HG03025 (cell line): ENCODE measurements at regions not wholly inside any gene's neighbourhood (a gene's known extent, or its start where the extent isn't known, plus 50 kb on each side); places are given as distances from the start of the nearest gene placed in this dataset.
"Not testable (repeated sequence)": the region's sequence is repeated elsewhere in the genome, so short reads cannot be mapped to it uniquely, and the experiment has no call there.

Experiments
- ATAC-seq: cut with Tn5 transposase; IDR thresholded peaks from one replicate; pipeline ENCODE4 v1.9.1; 2021; ENCODE audit warnings: mild to moderate bottlenecking, moderate library complexity; ENCODE audit not compliant: unreplicated experiment, low FRiP score

DNA sequence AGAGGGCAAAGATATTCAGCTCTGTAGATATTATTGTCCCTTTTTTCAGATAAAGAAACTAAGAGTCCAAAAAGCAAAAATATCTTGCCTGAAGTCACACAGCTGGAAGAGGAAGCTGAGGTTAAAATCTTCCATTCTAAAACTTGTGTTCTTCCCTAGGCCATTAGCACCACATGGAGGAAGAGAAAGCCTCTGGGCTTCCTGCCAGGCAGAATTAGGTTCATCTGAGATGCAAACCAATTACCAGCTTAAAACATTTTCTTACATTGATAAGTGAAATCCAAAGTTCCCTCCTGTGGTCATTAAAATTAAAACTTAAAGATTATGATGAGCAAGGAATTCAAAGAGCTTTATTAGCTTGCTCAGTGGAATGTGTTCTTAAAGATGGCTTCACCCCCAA, 235.3 kb upstream of the SETMAR start:
- ATAC-seq, result no peak

DNA sequence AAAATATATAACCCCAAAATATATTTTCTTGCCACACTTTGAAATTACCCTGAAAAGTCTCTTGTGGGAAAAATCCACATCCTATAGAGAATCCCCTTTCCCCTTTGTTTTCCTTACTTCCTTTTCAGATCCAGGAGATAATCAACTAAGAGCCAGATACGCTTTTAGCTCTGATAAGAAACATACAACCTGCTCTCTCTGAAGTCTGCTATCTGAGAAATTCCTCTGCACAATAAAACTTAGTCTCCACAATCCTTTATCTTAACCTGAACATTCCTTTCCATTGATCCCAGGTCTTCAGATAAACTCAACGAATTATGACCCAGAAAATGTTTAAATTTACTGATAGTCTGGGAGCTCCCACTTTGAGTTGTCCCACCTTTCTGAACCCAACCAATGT, 233.4 kb upstream of the SETMAR start:
- no peak for ATAC-seq

DNA sequence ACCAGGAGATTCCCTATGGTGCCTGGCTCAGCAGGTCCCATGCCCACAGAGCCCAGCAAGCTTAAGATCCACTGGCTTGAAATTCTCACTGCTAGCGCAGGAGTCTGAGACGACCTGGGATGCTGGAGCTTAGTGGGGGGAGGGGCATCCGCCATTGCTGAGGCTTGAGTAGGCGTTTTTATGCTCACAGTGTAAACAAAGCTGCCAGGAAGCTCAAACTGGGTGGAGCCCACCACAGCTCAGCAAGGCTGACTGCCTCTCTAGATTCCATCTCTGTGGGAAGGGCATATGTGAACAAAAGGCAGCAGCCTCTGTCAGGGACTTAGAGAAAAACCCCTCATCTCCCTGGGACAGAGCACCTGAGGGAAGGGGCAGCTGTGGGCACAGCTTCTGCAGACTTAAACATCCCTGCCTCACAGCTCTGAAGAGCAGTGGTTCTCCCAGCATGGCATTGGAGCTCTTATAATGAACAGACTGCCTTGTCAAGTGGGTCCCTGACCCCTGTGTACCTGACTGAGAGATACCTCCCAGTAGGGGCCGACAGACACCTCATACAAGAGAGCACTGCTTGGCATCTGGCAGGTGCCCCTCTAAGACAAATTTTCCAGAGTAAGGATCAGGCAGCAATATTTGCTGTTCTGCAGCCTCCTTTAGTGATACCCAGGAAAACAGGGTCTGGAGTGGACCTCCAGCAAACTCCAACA, 231.5 kb upstream of the SETMAR start:
- ATAC-seq, result no peak

DNA sequence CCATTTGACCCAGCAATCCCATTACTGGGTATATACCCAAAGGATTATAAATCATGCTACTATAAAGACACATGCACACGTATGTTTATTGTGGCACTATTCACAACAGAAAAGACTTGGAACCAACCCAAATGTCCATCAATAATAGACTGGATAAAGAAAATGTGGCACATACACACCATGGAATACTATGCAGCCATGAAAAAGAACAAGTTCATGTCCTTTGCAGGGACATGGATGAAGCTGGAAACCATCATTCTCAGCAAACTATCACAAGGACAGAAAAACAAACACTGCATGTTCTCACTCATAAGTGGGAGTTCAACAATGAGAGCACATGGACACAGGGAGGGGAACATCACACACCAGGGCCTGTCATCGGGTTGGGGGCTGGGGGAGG, 225.9 kb upstream of the SETMAR start:
- ATAC-seq, result not testable (repeated sequence)

DNA sequence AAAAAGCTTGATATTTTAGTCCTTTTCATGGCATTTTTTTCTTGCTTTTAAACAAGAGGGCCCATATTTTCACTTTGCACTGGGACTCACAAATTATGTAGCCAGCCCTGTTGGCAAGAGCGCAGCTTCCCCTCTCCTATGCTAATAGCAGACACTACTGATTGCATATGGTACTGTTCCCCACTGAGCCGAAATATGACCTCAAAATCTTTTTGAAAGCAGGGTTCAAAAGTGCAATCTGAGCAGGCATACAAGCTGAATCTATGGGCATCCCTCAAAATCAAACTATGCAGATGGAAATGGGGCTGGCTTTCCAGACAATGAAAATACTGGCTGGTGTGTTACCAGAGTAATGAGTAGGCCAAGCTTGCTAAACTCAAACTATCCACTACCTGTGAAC, 225.2 kb upstream of the SETMAR start:
- ATAC-seq, result no peak

DNA sequence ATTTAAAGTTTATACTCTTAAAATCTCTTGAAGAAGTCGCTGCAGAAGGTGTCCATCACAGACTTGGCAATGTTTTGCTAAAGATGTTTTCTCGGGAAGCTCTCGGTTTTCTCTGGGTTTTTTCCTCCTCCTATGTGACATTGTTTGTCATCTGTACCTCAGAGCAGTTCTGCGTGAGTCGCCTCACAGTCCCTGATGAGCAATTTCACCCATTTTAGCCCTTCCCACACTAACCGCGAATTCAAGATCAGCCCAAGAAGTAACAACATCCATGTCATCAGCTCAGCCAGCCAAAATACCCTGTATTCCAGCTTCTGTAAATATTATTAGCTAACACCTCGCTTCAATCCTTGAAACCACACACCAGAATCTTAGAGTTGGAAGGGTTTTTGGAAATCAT, 224.3 kb upstream of the SETMAR start:
- ATAC-seq, result peak; percentile 64

DNA sequence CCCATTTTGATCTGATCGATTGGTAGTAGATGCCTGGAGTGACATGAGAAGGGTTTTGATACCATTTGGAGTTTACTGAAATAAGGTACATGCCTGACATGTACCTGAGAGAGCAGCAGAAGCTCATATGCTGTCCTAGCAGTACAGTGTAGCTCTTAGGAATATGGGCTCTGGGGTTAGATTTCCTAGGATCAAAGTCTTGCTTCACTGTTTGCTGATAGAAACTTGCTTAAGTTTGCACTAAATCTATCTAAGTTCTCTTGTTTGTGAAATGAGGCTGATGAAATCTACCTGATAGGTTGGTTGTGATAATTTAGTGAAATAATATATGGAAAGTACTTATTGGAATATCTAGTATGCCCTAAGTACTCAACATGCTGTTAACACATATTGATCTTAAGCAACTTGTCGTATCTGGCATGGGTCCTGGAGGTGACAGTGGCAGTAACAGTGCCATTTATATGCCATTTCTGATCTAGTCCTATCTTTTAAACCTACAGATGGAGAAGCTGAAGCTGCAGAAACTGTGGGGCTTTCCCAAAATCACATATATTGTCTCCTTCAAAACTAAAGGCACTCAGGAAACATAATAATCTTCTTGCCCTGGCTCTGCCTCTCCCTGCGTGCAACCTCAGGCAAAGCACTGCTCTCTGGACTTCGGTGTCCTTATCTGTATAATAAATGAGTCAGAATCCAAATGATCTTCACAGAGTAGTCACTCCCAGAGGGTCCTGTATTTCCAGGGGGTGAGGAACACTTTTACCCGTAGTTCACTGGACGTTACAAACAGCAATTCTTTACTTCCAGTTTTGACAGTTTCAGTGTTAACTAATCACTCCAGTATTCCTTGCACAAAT, 223.6 kb upstream of the SETMAR start:
- no peak for ATAC-seq

DNA sequence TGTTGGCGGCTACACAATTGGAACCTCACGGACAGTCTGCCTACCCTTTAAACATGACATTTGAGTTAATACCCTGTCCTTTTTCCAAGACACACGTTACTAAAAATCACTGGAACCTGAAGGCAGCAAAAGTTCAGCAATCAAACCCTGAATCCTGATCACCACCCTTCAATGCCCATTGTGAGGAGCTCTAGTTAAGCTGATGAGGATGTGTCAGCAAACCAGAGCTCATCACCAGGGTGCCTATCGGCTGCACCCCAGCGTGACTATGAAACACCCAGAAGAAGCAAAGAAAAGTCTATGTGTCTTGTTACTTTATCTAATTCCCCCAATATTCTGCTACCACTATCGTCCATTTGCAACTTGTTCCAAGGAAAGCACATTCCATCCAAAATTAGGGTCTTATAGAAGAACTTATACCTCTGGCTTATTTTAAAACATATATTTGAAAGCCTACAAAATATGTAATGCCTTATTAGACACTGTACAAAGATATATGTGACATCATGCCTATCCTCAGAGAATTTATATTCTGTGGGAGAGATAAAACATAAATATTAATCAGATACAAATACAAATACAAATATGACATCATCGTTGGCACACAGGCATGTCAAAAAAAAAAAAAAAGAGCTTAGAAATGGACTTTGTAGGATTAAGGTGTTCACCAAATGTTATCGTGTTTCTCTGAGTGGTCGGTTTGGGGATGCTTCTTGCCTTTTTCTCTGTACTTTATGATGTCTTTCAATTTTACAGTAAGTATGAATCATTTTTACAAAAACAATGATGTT, 219.7 kb upstream of the SETMAR start:
- no peak for ATAC-seq

DNA sequence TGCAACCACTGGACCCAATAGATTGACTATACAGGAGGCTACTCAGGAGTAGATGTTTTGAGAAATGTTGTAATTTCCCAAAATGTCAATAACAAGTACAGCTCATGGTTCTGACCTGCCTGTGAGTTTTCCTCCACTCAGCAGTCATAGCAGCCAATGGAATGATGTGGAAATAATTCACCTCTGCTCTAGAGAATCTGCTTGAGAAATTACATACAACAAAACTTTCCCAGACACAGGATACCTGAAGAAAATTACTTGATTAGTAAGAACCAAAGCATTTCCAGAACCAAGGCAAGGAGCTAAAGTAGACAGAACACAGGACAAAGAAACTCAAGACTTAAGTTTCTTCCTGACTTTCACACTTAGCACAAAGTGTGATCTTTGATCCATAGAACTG, 218.9 kb upstream of the SETMAR start:
- no peak for ATAC-seq

DNA sequence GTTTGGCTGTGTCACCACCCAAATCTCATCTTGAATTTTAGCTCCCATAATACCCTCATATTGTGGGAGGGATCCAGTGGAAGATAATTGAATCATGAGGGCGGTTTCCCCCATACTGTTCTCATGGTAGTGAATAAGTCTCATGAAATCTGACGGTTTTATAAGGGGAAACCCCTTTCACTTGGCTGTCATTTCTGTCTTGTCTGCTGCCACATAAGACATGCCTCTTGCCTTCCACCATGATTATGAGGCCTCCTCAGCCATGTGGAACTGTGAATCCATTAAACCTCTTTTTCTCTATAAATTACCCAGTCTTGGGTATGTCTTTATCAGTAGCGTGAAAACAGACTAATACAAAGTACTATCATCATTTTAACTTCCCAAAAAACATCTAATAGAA, 216.5 kb upstream of the SETMAR start:
- ATAC-seq, result not testable (repeated sequence)

DNA sequence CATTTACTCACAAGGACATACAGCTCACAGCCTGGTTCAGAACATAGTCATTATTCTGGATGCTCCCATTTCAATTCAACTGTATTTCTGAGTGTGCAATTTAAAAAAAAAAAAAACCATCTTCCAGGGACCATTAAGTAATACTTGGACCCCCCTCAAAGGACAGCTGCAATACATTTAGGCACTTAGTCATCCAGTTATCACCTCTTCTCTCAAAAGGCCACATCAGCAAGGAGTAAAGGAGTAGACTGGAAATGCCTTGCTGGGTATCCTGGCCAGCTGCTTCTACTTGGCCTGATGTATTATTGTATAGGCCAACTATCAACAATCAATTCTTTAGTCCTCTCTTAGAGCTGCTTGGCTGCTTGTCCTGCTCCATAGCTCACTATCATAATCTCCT, 211.4 kb upstream of the SETMAR start:
- ATAC-seq, result no peak

DNA sequence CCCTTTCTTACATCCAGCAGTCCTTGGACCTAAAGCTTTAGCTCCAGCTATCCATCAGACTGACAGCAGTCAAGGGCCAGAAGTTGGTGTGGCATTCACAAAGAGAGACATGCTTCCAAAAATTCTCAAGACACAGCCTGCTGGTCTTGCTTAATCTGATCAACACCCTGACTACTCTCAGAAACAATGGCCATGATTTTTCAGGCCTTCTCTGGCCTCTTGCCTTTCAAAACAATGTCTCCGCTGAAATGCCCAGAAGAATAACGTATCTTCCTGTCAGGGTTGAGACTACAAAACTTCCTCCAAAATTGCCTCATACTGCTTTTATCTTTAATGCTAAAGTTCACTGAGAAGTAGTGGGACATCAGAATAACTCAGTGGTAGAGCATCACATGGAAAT, 205.4 kb upstream of the SETMAR start:
- no peak for ATAC-seq

DNA sequence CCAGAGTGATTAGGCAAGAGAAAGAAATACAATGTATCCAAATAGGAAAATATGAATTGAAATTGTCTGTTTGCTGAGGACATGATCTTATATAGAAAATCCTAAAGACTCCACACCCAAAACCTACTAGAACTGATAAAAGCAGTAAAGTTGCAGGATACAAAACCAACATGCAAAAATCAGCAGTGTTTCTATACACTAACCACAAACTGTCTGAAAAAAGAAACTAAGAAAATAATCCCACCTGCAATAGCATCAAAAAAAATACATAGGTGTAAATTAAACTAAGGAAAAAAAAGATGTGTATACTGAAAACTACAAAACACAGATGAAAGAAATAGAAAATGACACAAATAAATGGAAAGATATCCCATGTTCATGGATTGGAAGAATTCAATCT, 203.6 kb upstream of the SETMAR start:
- no peak for ATAC-seq

DNA sequence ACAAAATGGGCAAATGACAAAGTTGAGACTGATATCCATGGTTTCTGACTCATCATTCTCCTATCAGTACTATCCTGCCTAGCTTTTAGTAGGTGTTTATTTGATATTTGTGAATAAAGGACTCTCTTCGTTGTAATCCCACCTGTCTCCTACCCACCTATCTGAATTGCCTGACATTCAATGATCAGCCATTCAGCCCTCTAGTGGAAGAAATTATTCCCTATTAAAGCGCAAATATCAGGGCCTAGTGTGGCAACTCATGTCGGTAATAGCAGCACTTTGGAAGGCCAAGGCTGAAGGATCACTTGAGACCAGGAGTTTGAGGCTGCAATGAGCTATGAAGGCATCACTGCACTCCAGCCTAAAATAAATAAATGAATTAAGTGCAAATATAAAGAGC, 195.7 kb upstream of the SETMAR start:
- ATAC-seq, result no peak

DNA sequence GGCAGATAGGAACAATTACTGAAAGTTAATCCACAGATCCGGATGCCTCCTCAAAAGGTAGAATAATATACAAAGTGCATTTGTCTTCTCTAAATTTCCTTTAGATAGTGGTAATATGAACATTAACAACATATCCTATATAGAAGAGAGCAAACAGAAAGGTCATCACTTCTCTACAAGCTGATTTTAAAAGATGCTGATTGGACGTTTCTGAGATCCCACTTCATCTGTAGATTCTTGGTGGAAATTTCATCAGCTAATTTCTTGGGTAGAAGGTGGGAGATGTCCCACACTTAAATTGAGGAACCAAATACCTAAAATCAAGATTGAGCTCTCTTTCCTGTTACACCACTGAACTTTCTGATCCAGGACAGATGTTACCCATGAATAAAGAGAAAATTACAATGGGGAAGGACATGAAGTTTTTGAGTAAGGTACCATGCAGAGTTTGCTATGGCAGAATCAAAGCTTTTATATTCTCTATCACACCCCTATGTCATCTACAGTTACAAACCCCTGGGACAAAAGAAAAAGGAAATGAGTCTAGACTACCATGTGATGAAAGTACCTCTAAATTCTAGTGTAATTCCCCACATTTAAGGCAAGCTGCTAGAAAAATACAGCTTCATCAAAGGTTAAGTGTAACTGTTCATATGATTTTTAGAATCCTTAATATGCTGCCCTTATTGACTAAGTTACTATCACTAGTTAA, 189.2 kb upstream of the SETMAR start:
- no peak for ATAC-seq

DNA sequence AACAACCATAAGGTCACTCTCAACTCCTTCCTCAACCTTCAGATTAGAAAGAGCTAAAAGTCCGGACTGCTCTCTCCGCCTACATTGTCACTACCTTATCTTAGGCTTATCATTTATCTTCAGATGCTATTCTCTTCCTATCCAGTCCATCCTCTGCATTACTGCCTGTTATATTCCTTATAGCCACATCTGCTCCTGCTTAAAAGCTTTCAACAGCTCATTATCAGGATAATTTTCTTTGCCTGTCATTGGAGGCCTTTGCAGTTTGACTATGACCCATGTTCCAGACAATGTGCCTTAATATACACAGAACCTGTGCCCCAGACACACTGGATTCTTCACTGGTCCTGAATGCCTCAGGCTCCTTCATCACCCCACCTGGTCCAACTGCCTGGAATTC, 184.1 kb upstream of the SETMAR start:
- no peak for ATAC-seq

DNA sequence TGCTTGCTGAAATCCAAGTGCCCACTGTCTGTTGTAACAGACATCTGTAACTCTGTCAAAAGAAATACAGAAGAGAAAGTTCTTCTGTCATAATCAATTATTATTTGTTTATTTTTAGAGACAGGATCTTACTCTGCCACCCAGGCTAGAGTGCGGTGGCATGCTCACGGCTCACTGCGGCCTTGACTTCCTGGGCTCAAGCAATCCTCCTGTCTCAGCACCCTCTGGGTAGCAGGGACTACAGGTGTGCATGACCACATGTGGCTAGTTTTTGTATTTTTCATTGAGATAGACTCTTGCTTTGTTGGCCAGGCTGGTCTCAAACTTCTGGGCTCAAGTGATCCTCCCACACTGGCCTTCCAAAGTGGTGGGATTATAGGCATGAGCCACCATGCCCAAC, 177.6 kb upstream of the SETMAR start:
- ATAC-seq, result no peak

DNA sequence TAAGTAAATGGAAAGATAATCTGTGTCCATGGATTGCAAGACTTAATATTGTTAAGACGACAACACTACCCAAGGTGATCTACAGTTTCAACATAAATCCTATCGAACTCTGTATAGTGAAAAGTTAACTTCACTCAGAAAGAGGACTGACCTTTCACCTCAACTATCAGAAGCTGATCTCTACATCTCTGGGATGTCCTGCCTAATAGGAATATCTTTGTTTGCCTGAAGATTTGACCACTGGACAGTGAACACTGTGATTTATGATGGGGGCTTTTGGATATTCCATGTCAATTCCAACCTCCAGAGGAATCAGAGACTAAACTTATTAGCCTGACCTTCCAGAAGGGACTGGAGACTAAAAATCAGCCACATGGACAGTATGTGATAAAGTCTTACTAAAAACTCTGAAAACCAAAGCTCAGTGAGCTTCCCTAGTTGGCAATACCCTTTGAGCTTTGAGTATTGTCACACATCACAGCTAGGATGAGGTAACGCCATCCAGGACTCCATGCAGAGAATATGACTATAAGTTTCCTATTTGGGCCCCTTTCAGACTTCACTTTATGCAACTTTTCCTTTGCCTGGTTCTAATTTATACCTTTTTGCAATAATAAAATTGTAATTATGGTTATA, 164.9 kb upstream of the SETMAR start:
- ATAC-seq, result no peak

DNA sequence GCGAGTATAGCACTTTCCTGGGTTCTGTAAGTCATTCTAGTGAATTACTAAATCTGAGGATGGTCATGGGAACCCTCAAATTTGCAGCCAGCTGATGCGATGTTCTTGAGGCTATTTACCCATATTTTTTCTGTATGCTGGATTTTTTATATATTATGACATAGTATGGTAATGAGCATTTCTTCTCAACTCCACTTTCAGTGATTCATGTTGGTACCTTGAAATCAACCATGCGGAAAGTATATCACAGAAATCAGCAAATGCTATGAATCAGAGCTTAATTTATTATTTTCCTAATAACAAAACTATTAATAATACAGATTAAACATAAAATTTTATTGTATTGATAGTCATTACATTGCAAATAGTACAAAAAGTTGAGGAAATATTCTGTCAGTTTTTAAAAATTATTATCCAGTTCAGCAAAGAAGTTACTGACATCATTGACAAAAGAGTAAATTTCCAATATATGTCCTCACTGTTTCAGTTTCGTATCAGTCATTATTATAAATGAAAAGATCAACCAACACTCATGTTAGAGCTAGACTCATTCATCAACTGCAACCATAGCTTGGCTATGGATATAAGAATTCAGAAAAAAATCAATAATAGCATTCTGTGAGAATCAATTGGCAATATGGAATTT, 164.3 kb upstream of the SETMAR start:
- ATAC-seq, result no peak
